Adrenal gland (tissue), 5 donors: ENCODE measurements at regions not wholly inside any gene's neighbourhood (a gene's known extent, or its start where the extent isn't known, plus 50 kb on each side); places are given as distances from the start of the nearest gene placed in this dataset.

Experiments
- POLR2A ChIP-seq, 2 donors: fragments of 450-650 bp; IDR thresholded peaks; one replicate each; pipeline ENCODE4 v1.6.1; 2017; ENCODE audit warnings: antibody characterized with exemption in 2 of 2, mild to moderate bottlenecking in 2 of 2, moderate library complexity in 1 of 2
- TF ChIP-seq, protein P1 (sequence below), 6 experiments: fragments of 450-650 bp in 4 of 6; fragments of 200-600 bp in 2 of 6; sonication (generic) in 1 of 6; IDR thresholded peaks; 1 replicate in 5 of 6; 2 replicates in 1 of 6; pipeline versions ENCODE4 v1.5.1 to v1.8.0; 2016 to 2021; ENCODE audit warnings: antibody characterized with exemption in 6 of 6, mild to moderate bottlenecking in 2 of 6, moderate library complexity in 1 of 6
- donor health status: DM: no; HTN: no; CAD: no.

DNA sequence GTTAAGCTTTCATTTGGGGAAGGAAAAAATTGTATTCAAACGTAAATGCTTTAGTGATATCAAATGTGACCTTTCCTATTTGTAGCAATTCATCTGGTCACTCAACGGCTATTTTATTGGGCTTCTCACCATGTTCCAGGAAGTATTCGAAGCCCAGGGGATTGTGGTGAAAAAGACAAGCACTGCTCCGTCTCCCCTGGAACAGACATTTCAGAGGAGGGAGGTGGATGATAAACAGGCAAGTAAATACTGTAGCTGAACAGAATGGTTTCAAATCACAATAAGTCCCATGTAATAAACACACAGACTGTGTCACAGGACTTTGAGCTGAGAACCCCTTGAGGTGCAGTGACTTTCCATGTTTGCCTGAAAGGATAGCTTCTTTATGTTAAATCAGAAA lies 464.7 kb upstream of the HNRNPA3 start:
- TF ChIP-seq, protein P1, sequence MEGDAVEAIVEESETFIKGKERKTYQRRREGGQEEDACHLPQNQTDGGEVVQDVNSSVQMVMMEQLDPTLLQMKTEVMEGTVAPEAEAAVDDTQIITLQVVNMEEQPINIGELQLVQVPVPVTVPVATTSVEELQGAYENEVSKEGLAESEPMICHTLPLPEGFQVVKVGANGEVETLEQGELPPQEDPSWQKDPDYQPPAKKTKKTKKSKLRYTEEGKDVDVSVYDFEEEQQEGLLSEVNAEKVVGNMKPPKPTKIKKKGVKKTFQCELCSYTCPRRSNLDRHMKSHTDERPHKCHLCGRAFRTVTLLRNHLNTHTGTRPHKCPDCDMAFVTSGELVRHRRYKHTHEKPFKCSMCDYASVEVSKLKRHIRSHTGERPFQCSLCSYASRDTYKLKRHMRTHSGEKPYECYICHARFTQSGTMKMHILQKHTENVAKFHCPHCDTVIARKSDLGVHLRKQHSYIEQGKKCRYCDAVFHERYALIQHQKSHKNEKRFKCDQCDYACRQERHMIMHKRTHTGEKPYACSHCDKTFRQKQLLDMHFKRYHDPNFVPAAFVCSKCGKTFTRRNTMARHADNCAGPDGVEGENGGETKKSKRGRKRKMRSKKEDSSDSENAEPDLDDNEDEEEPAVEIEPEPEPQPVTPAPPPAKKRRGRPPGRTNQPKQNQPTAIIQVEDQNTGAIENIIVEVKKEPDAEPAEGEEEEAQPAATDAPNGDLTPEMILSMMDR (IDR thresholded peaks at IDR 0.05) = no peak
- no peak for TF ChIP-seq POLR2A (IDR thresholded peaks at IDR 0.05)
